ENCODE measurements at regions not wholly inside any gene's neighbourhood (a gene's known extent, or its start where the extent isn't known, plus 50 kb on each side); places are given as distances from the start of the nearest gene placed in this dataset.
"Not testable (repeated sequence)": the region's sequence is repeated elsewhere in the genome, so short reads cannot be mapped to it uniquely, and the experiment has no call there.

GRCh38 chr14:83548061-83548839 lies 1981.7 kb upstream of the FLRT2 start:
- no peak for DNase-seq (ENCODE audit: low read depth in 2 of 2)

GRCh38 chr14:83556065-83556464 lies 1973.9 kb upstream of the FLRT2 start:
- no peak for DNase-seq (ENCODE audit: low read depth in 2 of 2)

DNA sequence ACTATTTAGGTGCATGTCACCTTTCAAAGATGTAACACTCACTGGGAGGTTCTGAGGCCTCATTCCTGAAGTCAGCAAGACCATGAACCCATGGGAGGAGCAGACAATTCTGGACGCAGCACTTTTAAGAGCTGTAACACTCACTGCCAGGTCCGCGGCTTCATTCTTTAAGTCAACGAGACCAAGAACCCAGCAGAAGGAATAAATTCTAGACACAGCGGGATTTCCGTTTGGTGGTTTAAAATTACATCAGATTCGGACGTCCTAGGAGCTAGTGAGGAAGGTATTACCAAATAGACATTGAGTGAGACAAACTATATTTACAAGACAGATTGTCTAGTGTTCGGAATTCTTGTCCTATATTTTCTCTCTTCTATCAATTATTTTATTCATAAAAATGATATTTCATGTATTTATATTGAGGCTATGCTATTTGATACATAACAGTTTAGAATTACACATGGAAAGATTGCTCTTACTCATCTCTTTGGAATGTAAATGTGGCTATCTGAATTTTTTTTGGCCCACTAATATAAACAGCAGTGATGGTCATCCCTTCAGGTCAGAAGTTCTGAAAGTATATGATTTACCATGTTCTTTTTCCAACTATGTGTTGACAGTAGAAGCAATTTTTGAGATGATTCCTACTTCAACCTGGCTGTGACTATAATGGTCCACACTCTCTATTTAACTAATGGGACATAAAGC lies 1973.0 kb upstream of the FLRT2 start:
- no peak for DNase-seq (ENCODE audit: low read depth in 2 of 2)

- DNase-seq (ENCODE audit: low read depth in 2 of 2): no peak
Observed at GRCh38 chr14:83558946-83559345, 1971.0 kb upstream of the FLRT2 start.

GRCh38 chr14:83559721-83560120 lies 1970.2 kb upstream of the FLRT2 start:
- no peak for DNase-seq (ENCODE audit: low read depth in 2 of 2)

DNA sequence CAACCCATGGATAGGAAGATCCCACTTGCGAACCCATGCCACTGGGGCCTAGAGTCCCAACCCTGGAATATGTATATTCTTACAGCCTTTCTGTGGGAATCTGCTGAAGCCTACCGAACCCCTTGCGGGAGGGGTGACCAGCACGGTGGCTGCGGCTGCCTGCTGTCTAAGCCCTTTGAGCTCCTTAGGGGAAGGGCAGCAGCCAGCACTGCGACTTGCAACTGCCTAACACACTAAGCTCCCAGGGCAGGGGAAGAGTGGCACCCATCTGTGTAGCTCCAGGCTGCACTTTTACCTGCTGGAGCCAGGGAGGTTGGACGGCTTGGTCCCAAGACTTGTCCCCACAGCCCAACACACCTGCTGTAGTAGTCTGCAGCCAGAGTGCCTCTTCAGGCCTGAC lies 1968.7 kb upstream of the FLRT2 start:
- no peak for DNase-seq (ENCODE audit: low read depth in 2 of 2)

GRCh38 chr14:83566567-83566966 lies 1963.4 kb upstream of the FLRT2 start:
- DNase-seq (ENCODE audit: low read depth in 2 of 2): no peak

DNA sequence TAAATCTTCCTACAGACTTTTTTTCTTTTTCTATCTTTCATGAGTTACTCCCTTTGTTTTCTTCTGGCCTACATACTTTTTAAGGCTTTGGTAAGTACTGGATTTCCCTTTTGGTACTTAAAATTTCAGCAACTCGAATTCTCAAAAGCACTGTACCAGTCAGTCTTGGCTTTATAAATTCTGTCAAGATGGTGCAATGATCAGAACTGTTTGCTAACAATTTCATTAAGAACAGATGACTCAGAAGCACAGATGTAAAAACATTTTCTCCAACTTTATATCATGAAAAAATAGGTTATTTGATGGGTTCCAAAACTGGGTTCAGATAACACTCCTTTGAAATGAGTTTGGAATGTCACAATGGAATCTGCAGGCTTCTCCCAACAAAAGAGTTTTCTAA lies 1961.8 kb upstream of the FLRT2 start:
- no peak for DNase-seq (ENCODE audit: low read depth in 2 of 2)

DNA sequence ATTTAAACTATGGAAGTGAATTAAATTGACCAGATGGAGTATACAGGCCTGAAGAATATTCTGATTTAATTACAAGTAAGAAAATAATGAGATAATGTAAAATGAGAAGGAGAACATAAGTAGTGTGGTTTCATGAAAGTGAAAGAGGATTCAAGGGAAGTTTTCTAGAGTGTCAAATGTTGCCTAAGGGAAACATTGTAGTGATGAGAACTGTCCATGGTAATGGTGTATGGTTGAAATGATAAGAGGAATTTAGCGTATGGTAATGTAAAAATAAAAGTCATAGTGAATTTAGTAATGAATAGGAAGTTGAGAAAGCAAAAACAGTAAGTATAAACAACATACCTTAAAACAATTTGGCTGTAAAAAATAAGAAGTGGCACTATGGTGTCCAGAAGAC lies 1954.6 kb upstream of the FLRT2 start:
- no peak for DNase-seq (ENCODE audit: low read depth in 2 of 2)

DNA sequence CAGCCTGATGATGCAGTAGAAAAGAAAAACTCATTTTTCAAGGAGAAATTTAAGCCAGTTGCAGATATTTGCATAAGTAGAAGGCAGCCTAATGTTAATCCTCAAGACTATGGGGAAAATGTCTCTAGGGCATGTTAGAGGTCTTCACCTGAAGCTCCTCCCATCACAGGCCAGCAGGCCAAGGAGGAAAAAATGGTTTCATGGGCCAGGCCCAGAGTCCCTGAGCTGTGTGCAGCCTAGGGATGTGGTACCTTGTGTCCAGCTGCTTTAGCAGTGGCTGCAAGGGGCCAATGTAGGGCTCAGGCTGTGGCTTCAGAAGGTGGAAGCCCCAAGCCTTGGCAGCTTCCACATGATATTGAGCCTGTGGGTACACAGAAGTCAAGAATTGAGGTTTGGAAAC lies 1946.7 kb upstream of the FLRT2 start:
- DNase-seq (ENCODE audit: low read depth in 2 of 2): no peak

GRCh38 chr14:83594874-83595273 lies 1935.1 kb upstream of the FLRT2 start:
- DNase-seq (ENCODE audit: low read depth in 2 of 2): no peak

GRCh38 chr14:83607682-83608081 lies 1922.3 kb upstream of the FLRT2 start:
- DNase-seq (ENCODE audit: low read depth in 2 of 2): no peak

DNA sequence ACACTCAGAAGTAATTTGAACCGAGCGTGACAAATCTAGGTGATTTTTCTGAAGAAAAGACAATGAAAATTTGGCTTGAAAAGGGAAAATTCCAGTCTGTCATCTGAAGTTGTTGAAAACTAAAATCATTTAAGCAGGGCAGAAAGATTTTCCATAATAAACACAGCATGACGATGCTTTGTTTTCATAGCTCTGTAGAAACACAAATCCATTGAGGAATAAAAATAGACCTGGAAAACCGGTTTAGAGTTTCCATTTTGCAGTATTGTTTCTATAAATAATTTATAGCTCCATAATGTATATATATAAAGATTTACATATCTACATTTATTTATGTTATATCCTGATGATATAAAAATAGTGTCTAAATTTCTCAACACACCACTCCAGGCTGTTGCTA lies 1918.5 kb upstream of the FLRT2 start:
- no peak for DNase-seq (ENCODE audit: low read depth in 2 of 2)

GRCh38 chr14:83611906-83612390 lies 1918.0 kb upstream of the FLRT2 start:
- no peak for DNase-seq (ENCODE audit: low read depth in 2 of 2)

DNA sequence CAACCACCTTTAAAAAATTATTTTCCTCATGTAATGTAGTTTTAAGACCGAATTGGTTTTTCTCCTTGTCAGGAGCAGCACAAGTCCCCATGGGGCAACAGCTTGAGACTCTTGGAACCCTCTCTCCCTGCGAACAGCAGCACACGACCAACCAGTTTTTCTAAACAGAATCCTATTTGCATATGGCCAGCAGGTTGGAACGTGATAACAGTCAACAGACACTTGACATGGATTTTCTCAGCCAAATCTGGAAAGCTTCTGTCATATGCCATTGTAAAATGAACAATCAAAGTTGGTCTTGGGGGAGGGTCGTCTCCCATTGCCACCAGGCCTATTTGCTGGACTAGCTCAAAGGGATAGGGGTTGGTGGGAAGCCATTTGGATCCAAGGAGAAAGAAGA lies 1915.0 kb upstream of the FLRT2 start:
- no peak for DNase-seq (ENCODE audit: low read depth in 2 of 2)

- DNase-seq (ENCODE audit: low read depth in 2 of 2): no peak
Observed at GRCh38 chr14:83624541-83624940, 1905.4 kb upstream of the FLRT2 start.

- DNase-seq (ENCODE audit: low read depth in 2 of 2): no peak
Observed at GRCh38 chr14:83632375-83632774, 1897.6 kb upstream of the FLRT2 start.

DNA sequence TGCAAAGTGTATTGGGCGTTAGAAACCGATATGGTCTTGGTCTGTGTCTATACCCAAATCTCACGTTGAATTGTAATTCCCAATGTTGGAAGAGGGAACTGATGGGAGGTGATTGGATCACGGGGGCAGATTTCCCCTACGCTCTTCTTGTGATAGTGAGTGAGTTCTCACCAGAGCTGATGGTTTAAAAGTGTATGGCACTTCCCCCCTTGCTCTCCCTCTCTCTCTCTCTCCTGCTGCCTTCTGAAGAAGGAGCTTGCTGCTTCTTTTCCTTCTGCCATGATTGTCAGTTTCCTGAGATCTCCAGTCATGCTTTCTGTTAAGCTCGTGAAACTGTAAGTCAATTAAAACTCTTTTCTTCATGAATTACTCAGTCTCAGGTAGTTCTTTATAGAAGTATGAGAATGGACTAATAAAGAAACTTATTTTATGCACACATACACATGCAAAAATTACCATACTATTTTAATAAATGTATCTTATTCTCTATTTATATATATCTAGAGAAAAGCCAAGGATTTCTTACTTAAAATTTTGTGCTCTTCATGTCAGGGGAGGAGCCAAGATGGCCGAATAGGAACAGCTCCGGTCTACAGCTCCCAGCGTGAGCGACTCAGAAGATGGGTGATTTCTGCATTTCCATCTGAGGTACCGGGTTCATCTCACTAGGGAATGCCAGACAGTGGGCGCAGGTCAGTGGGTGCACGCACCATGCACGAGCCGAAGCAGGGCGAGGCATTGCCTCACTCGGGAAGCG lies 1891.0 kb upstream of the FLRT2 start:
- no peak for DNase-seq (ENCODE audit: low read depth in 2 of 2)

DNA sequence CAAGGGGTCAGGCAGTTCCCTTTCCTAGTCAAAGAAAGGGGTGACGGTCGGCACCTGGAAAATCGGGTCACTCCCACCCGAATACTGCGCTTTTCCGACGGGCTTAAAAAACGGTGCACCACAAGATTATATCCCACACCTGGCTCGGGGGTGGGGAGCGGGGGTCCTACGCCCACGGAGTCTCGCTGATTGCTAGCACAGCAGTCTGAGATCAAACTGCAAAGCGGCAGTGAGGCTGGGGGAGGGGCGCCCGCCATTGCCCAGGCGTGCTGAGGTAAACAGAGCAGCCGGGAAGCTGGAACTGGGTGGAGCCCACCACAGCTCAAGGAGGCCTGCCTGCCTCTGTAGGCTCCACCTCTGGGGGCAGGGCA lies 1890.5 kb upstream of the FLRT2 start:
- not testable (repeated sequence) for DNase-seq (ENCODE audit: low read depth in 2 of 2)

DNA sequence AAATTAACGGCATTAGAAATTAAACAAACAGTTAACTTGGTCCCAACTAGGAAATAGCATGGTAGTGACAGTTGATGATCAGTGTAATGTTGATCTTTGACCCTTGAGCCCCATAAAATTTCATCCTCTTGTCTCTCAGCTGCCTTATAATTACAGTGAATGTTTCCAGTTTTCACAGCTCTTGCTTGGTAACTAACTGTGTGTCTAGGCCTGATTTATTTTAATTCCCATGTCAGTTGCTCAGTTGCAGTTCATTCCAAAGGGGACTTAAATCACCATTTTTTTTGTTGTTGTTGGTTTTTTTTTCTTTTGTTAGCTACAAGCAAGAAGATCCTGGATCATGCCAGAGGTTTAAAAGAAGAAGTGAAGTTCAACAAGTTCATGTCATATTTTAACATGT lies 1883.7 kb upstream of the FLRT2 start:
- DNase-seq (ENCODE audit: low read depth in 2 of 2): no peak

DNA sequence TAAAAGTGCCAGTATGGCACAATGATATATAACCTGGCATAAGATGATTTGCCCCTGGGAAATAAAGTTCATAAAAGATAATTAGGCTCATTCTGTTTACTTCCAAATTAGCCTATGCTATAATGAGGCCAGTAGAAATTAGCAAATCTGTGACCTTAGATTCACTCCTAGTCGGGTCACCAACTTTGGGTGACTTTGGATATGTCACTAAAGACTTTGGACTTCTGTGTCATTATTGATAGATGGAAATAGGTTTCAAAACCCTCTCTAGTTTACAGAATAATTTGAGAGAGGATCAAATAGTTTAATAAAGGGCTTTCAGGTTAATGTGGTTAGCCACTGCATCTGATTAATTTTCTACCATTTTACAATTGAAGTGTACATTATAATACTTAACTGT lies 1869.3 kb upstream of the FLRT2 start:
- DNase-seq (ENCODE audit: low read depth in 2 of 2): no peak

- no peak for DNase-seq (ENCODE audit: low read depth in 2 of 2)
Observed at GRCh38 chr14:83664389-83664788, 1865.6 kb upstream of the FLRT2 start.

- DNase-seq (ENCODE audit: low read depth in 2 of 2): no peak
Observed at GRCh38 chr14:83689265-83689664, 1840.7 kb upstream of the FLRT2 start.

All from stimulated activated CD4-positive, alpha-beta T cell treated with anti-CD3 and anti-CD28 coated beads, Interleukin-1b, Interleukin-23, amount 100 ng/mL, for 4 hours (primary cell).